ENCODE measurements at regions not wholly inside any gene's neighbourhood (a gene's known extent, or its start where the extent isn't known, plus 50 kb on each side); places are given as distances from the start of the nearest gene placed in this dataset.

- Histone ChIP-seq H3K4me2 (ENCODE audit: low read length) (no peak overlapping the region), H3K27ac (ENCODE audit: low read depth, low read length) (no peak overlapping the region), H3K27me3 (ENCODE audit: insufficient read depth, low read length) (no peaks in the 10 kb centered on the region), H2AFZ (ENCODE audit: low read depth, low read length) (no peak overlapping the region), H3K79me2 (ENCODE audit: insufficient read depth, low read length) (no peaks in the 10 kb centered on the region), H3K4me1 (ENCODE audit: insufficient read depth, low read length) (no peaks in the 10 kb centered on the region), H3K9ac (ENCODE audit: low read length) (no peak overlapping the region), H4K20me1 (ENCODE audit: insufficient read depth, low read length) (no peaks in the 10 kb centered on the region), H3K4me3 (ENCODE audit: insufficient read depth, low read depth, low read length) (no peak overlapping the region), H3K9me3 (ENCODE audit: insufficient read depth, low read depth, low read length) (no peaks in the 10 kb centered on the region), H3K36me3 (ENCODE audit: insufficient read depth, low read length) (no peaks in the 10 kb centered on the region)
- H3K9me3 Mint-ChIP-seq (ENCODE audit: unreplicated experiment) = no peaks in the 10 kb centered on the region
- no peak for TF ChIP-seq EZH2 (IDR thresholded peaks at IDR 0.05; ENCODE audit: insufficient read depth, low read length)
- TF ChIP-seq CTCF (IDR thresholded peaks at IDR 0.05; ENCODE audit: insufficient read depth, low read depth, low read length) = no peak
- H3K36me3 Mint-ChIP-seq (ENCODE audit: low read depth, unreplicated experiment) = no peaks in the 10 kb centered on the region
- no peak for FAIRE-seq
- no peak overlapping the region for H3K4me3 Mint-ChIP-seq (ENCODE audit: unreplicated experiment)
- no peak overlapping the region for H3K27ac Mint-ChIP-seq (ENCODE audit: unreplicated experiment)
- H3K27me3 Mint-ChIP-seq (ENCODE audit: low read depth, unreplicated experiment) = no peaks in the 10 kb centered on the region
- H3K4me1 Mint-ChIP-seq (ENCODE audit: low read depth, unreplicated experiment) = peaks cover 12% of the 10 kb centered on the region
- DNase-seq (ENCODE audit: low read depth) = no peak
These were observed 283.1 kb downstream of the COG6 start for GRCh38 chr13:39938596-39938995.

GRCh38 chr13:39941236-39941635 lies 285.8 kb downstream of the COG6 start:
- no peaks in the 10 kb centered on the region for H3K27me3 ChIP-seq (ENCODE audit: insufficient read depth, low read length)
- no peak overlapping the region for H2AFZ ChIP-seq (ENCODE audit: low read depth, low read length)
- H3K4me2 ChIP-seq (ENCODE audit: low read length) = no peak overlapping the region
- Mint-ChIP-seq H3K4me3 (ENCODE audit: unreplicated experiment) (no peak overlapping the region), H3K36me3 (ENCODE audit: low read depth, unreplicated experiment) (no peaks in the 10 kb centered on the region), H3K9me3 (ENCODE audit: unreplicated experiment) (no peaks in the 10 kb centered on the region), H3K27ac (ENCODE audit: unreplicated experiment) (no peak overlapping the region), H3K27me3 (ENCODE audit: low read depth, unreplicated experiment) (no peaks in the 10 kb centered on the region), H3K4me1 (ENCODE audit: low read depth, unreplicated experiment) (peaks cover 17% of the 10 kb centered on the region)
- H4K20me1 ChIP-seq (ENCODE audit: insufficient read depth, low read length) = no peaks in the 10 kb centered on the region
- H3K9me3 ChIP-seq (ENCODE audit: insufficient read depth, low read depth, low read length) = no peaks in the 10 kb centered on the region
- DNase-seq (ENCODE audit: low read depth) (no peak), FAIRE-seq (no peak)
- H3K27ac ChIP-seq (ENCODE audit: low read depth, low read length) = no peak overlapping the region
- no peak for TF ChIP-seq CTCF (IDR thresholded peaks at IDR 0.05; ENCODE audit: insufficient read depth, low read depth, low read length)
- no peak for TF ChIP-seq EZH2 (IDR thresholded peaks at IDR 0.05; ENCODE audit: insufficient read depth, low read length)
- H3K4me3 ChIP-seq (ENCODE audit: insufficient read depth, low read depth, low read length) = no peak overlapping the region
- no peak overlapping the region for H3K9ac ChIP-seq (ENCODE audit: low read length)
- no peaks in the 10 kb centered on the region for H3K4me1 ChIP-seq (ENCODE audit: insufficient read depth, low read length)
- H3K79me2 ChIP-seq (ENCODE audit: insufficient read depth, low read length) = no peaks in the 10 kb centered on the region
- no peaks in the 10 kb centered on the region for H3K36me3 ChIP-seq (ENCODE audit: insufficient read depth, low read length)

- no peak for FAIRE-seq
- H3K27me3 Mint-ChIP-seq (ENCODE audit: low read depth, unreplicated experiment) = no peaks in the 10 kb centered on the region
These were observed 286.6 kb downstream of the COG6 start for GRCh38 chr13:39941911-39942551.

More at GRCh38 chr13:39941911-39942551, 286.6 kb downstream of the COG6 start:
- Histone ChIP-seq H3K4me1 (ENCODE audit: insufficient read depth, low read length) (no peaks in the 10 kb centered on the region), H3K36me3 (ENCODE audit: insufficient read depth, low read length) (no peaks in the 10 kb centered on the region), H2AFZ (ENCODE audit: low read depth, low read length) (no peak overlapping the region), H3K4me3 (ENCODE audit: insufficient read depth, low read depth, low read length) (no peak overlapping the region), H3K79me2 (ENCODE audit: insufficient read depth, low read length) (no peaks in the 10 kb centered on the region), H3K4me2 (ENCODE audit: low read length) (no peak overlapping the region), H3K27ac (ENCODE audit: low read depth, low read length) (no peak overlapping the region), H3K9ac (ENCODE audit: low read length) (no peak overlapping the region), H3K9me3 (ENCODE audit: insufficient read depth, low read depth, low read length) (no peaks in the 10 kb centered on the region), H4K20me1 (ENCODE audit: insufficient read depth, low read length) (no peaks in the 10 kb centered on the region), H3K27me3 (ENCODE audit: insufficient read depth, low read length) (no peaks in the 10 kb centered on the region)
- Mint-ChIP-seq H3K4me1 (ENCODE audit: low read depth, unreplicated experiment) (peaks cover 17% of the 10 kb centered on the region), H3K36me3 (ENCODE audit: low read depth, unreplicated experiment) (no peaks in the 10 kb centered on the region), H3K9me3 (ENCODE audit: unreplicated experiment) (no peaks in the 10 kb centered on the region), H3K27ac (ENCODE audit: unreplicated experiment) (peak overlapping the region; percentile 60), H3K4me3 (ENCODE audit: unreplicated experiment) (no peak overlapping the region)
- no peak for DNase-seq (ENCODE audit: low read depth)
- TF ChIP-seq EZH2 (IDR thresholded peaks at IDR 0.05; ENCODE audit: insufficient read depth, low read length) (no peak), CTCF (IDR thresholded peaks at IDR 0.05; ENCODE audit: insufficient read depth, low read depth, low read length) (no peak)

Measured in astrocyte (in vitro differentiated cells and primary cell).